Hepatocyte (in vitro differentiated cells): ENCODE measurements at regions not wholly inside any gene's neighbourhood (a gene's known extent, or its start where the extent isn't known, plus 50 kb on each side); places are given as distances from the start of the nearest gene placed in this dataset.

Experiments
- CTCF ChIP-seq: fragments of 200-600 bp; sonication (generic); IDR thresholded peaks from 2 replicates; pipeline ENCODE4 v1.5.1; 2016; ENCODE audit warnings: antibody characterized with exemption, mild to moderate bottlenecking; ENCODE audit not compliant: poor library complexity
- EZH2 ChIP-seq: fragments of 200-600 bp; sonication (generic); IDR thresholded peaks from 2 replicates; pipeline ENCODE4 v1.6.1; 2016; ENCODE audit warnings: antibody characterized with exemption, mild to moderate bottlenecking, borderline replicate concordance
- EZH2phosphoT487 ChIP-seq: fragments of 200-600 bp; sonication (generic); IDR thresholded peaks from one replicate; pipeline ENCODE4 v1.6.1; 2018; ENCODE audit warnings: antibody characterized with exemption, mild to moderate bottlenecking, low read depth, moderate library complexity; ENCODE audit not compliant: unreplicated experiment, severe bottlenecking

- TF ChIP-seq EZH2: no peak
- no peak for TF ChIP-seq CTCF
- TF ChIP-seq EZH2phosphoT487: no peak
Measured at GRCh38 chr22:49102367-49102766, 725.3 kb downstream of the BRD1 start.
